Stimulated activated CD4-positive, alpha-beta T cell treated with anti-CD3 and anti-CD28 coated beads, Interleukin-4, amount 100 ng/mL, for 24 hours (primary cell): ENCODE measurements at regions not wholly inside any gene's neighbourhood (a gene's known extent, or its start where the extent isn't known, plus 50 kb on each side); places are given as distances from the start of the nearest gene placed in this dataset.
"Not testable (repeated sequence)": the region's sequence is repeated elsewhere in the genome, so short reads cannot be mapped to it uniquely, and the experiment has no call there.

Experiments
- DNase-seq: peaks from one replicate; pipeline ENCODE4 v3.0.0-alpha.2; 2020

DNA sequence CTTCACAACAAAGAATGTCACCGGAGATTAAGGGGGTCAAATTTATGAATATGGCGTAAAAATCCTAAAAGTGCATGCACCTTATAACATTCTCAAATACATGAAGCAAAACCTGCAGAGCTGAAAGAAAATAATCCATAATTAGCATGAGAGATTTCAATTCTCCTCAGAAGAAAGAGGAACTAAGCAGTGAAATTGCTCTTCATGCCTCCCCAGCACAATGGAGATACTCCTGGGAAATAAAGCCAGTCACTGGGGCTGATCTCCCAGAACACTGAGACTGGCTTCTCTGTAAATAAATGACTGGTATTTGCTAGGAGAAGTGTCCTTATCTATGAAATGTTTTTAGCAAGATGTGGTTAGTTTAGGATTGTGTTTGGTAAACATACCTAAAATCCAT is 68.1 kb downstream of the GOLGA6L6 start:
- DNase-seq = not testable (repeated sequence)

DNA sequence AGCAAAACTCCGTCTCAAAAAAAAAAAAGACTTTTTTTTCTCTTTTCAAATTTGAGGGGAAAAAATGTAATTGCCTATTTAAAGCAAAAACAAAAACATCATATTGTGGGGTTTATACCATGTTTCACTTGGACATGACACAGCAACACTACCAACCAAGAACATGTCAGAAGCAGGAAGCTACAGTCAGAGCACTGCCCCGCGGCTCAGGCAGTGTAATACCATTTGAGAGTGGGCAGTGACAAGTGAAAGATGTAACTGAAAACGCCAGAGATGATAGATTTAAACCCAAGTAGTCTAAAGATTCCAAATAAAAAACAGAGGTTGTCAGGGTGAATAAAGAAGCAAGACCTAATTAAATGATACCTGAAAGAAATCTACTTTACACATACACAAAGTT is 68.6 kb downstream of the GOLGA6L6 start:
- DNase-seq = not testable (repeated sequence)

DNA sequence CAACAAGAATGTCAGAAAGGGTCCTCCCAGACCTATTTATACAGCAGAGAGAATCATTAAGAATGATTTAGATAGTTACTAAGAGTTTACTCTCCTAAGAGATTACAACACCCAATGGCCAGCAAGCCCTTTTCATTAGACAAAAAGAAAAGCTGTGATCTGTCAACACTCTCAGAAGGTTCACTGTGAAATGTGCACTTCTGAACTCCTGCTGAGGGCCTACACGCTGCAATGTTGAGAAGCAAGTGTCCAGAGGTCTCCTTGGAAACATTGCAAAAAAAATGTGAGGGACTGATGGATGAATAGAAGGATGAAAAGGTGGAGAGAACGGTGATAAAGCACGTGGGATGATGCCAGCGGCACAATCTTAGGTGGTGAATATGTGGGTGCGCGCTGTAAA is 70.8 kb downstream of the GOLGA6L6 start:
- DNase-seq = not testable (repeated sequence)

DNA sequence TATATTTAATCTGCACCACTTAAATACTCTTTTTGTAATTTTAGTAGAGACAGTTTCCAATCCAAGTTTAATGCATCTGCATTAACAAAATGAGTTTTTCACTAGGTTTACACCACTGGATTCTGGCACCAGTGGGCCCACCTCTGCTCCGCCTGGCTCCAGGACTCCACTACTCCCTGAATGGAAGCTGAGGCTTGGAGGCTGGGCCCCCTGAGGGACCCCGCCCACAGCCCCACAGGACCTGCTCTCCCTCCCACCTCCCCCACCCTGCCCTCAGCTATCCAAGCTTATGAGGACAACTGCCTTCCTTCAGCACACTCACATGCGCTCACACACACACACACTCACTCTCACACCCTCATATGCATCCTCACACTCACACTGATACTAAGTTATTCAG is 100.5 kb downstream of the GOLGA6L6 start:
- not testable (repeated sequence) for DNase-seq

DNA sequence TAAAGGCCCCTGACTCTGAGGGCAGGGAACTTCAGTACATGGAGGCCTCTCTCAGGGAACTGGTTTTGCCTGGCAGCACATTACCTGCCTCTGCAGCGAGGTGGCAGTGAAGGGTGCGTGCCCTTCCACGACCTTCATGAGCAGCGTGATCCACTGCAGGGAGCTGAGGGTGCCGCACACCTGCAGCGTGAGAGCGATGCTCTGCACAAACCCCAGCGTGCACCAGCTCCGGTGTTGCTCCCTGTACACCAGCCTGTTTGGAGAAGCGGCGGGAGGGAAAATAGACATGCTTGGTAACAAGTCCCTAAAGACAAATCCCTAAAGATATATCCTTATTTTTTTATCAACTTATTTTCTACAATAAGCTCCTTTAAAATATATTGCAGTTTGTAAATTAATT is 101.2 kb downstream of the GOLGA6L6 start:
- DNase-seq = not testable (repeated sequence)

DNA sequence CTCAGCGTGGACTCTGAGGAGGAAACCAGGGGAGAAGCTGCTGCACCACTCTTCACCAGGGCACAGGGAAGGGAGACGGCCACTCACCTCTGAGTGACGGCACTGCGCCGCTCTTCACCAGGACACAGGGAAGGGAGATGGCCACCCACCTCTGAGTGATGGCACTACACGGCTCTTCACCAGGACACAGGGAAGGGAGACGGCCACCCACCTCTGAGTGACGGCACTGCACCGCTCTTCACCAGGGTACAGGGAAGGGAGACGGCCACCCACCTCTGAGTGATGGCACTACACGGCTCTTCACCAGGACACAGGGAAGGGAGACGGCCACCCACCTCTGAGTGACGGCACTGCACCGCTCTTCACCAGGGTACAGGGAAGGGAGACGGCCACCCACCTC is 102.5 kb downstream of the GOLGA6L6 start:
- not testable (repeated sequence) for DNase-seq

DNA sequence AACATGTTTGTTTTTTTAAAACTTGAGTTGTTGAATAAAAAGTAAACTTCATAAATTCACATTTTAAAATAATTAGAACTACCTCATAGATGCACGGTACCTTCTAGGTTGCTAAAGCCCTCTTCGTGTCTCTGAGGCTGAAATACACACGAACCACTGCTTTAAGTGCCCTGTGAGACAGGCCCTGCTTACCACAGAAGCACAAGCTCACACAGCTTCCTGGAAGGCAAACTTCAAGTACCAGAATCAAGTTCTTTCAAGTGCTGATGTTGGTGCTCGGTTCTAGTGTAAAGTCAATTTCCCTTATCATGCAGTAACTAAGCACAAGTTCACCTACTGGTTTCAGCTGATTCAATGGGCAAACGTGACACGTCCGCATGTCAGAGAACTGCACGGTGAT is 103.3 kb downstream of the GOLGA6L6 start:
- DNase-seq = not testable (repeated sequence)

DNA sequence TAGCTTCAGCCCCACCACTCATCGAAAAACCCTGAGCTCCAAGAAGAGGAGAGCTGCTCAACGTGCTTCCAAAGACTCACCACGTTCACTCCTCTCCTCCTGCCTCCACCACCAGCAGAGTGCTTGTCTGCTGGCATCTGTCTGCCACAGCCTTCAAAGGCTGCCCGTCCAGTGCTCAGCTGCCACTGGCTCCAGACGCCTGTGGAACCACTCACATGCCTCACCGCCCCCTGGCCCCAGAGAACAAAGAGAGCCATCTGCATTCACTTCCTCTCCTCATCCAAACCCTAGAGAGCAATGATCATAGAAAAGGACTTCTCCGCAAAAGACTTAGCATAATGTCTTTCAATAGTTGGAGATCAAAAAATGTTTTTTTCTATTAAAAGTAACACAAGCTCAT is 108.1 kb downstream of the GOLGA6L6 start:
- not testable (repeated sequence) for DNase-seq

DNA sequence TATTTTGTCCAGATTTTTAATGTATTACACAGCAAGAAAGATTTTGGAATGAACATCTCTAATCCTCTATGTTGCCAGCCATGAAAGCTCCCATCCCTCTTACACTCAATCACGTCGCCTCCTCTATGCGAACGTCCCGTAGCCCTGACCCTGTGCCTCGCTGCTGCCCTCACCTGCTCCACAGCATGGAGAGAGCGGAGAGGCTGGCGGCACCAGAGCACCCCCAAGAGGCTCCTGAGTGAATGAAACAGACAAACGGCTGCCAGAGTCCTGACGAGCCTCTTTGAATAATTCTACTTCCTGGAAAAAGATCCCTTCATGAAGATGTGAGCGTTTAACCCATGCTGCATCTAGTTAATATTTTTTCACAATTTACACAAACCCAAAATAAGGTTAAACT is 111.1 kb downstream of the GOLGA6L6 start:
- DNase-seq = not testable (repeated sequence)

DNA sequence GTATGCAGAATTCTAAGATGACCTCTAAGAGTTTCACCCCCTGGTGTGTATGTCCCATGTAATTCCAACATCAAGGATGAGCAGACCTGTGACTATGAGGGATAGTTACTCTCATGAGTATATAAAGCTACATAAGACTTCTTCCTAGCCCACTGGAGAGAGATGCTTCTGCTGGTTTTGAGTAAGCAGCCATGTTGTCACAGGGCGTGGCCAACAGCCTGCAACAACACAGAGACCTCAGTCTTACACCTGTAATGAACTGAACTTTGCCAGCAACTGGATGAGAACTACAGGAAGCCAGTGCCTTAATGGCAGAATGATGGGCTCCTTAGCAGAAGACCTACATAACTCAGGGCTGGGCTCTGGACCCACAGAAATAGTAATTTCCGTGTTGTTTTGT is 120.9 kb downstream of the GOLGA6L6 start:
- DNase-seq = not testable (repeated sequence)

DNA sequence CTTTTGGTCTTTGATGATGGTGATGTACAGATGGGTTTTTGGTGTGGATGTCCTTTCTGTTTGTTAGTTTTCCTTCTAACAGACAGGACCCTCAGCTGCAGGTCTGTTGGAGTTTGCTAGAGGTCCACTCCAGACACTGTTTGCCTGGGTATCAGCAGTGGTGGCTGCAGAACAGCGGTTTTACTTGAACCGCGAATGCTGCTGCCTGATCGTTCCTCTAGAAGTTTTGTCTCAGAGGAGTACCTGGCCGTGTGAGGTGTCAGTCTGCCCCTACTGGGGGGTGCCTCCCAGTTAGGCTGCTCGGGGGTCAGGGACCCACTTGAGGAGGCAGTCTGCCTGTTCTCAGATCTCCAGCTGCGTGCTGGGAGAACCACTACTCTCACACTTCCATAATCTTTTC is 125.0 kb downstream of the GOLGA6L6 start:
- DNase-seq = not testable (repeated sequence)

DNA sequence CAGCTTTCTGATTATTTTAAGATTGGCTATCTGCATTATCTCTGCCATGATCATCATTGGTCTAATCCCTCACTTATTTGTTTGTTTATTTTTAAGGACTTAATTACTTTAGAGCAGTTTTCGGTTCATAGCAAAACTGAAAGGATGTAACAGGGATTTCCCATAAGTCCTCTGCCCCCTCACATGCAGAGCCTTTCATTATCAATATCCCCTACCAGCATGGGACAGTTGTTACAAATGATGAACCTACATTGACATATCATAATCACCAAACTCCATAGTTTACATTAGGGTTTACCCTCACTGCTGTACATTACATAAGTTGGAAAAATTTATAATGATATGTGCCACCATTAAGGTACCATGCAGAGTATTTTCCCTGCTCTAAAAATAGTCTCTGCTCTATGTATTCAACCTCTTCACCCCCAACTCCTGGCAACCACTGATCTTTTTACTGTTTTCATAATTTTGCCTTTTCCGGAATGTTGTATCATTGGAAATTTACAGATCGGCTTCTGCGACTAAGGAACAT is 131.9 kb downstream of the GOLGA6L6 start:
- DNase-seq = not testable (repeated sequence)

DNA sequence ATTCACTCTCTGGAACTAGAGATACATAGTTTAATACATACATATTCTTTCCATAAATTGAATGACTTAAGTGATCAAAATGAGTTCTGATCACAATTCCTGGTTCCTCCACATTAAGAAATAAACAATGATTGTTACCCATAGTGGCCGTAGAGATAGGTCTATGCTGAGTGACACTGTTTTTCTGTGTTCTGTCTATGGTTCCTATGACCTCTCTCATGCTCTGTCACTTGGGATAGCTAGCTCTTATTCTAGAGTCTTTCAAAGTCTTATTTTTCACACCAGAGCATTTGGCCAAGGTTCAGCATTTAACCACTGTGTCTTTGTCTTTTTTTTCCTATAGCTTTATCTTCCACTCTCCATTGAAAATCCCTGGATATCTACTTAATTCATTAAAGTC is 132.4 kb downstream of the GOLGA6L6 start:
- no peak for DNase-seq

DNA sequence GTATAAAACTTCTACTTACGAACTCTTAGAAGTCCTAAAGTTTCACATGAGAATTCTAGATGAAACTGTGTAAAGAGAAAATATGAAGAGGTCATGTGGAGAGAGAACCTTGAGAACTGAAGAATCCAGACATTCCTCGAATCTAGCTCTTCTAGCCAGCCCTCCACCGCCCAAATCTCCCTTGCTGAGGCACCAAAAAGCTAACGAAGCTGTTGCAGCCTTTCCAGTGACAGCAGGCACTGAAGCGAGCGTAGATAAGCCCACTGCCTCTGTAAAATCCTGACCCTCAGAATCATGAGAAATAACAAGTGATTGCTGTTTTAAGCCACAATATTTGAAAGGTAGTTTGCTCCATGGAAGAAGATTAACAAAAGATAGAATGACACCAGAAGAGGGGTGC is 134.0 kb downstream of the GOLGA6L6 start:
- no peak for DNase-seq

DNA sequence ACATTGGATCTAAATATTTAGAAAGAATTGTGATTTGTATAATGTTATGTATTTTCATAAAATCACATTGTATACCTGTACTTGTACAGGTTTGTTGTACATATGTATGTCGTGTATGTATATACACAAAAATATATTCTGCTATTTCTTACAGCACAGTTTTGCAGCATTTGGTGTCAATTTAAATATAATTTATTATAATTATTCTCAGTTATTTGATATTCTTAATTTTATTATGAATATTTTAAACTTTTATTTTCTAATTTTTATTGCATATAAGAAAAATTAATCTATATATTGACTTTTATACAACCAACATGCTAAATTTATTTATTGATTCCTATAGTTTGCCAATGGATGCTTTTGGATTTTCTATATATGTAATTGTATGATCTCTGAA is 137.0 kb downstream of the GOLGA6L6 start:
- DNase-seq = not testable (repeated sequence)

DNA sequence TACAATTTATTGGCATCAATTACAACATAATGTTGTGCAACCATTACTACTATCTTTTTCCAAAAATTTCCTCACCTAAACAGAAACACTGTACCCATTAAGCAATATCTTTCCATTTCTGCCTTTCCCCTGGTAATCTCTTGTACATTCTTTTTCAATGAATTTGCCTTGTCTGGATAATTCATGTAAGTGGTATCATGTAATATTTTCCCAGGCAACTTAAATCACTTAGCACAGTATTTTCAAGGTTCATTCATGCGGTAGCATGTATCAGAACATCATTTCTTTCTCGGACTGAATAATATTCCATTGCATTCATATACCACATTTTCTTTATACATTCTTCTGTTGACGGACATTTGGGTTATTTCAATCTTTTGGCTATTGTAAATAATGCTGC is 139.0 kb downstream of the GOLGA6L6 start:
- DNase-seq = not testable (repeated sequence)

DNA sequence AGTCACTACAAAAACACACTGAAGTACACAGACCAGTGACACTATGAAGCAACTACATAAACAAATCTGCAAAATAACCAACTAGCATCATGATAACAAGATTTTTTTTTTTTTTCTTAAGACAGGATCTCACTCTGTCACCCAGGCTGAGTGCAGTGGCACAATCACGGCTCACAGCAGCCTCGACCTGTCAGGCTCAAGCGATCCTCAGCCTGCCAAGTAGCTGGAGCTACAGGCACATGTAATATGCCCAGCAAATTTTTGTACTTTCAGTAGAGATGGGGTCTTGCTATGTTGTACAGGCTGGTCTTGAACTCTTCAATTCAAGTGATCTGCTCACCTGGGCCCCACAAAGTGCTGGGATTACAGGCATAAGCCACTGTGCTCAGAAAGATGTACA is 140.5 kb downstream of the GOLGA6L6 start:
- not testable (repeated sequence) for DNase-seq

DNA sequence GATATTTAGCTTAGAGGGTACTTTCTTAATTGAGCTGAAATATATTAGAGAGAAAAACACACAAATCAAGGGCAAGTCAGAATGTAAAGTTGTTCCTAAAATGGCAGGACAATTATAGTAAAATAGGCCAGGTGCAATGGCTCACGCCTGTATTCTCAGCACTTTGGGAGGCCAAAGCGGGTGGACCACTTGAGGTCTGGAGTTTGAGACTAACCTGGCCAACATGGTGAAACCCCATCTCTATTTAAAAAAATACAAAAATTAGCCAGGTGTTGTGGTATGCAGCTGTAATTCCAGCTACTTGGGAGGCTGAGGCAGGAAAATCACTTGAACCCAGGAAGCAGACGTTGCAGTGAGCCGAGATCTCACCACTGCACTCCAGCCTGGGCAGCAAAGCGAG is 142.9 kb downstream of the GOLGA6L6 start:
- DNase-seq = not testable (repeated sequence)

DNA sequence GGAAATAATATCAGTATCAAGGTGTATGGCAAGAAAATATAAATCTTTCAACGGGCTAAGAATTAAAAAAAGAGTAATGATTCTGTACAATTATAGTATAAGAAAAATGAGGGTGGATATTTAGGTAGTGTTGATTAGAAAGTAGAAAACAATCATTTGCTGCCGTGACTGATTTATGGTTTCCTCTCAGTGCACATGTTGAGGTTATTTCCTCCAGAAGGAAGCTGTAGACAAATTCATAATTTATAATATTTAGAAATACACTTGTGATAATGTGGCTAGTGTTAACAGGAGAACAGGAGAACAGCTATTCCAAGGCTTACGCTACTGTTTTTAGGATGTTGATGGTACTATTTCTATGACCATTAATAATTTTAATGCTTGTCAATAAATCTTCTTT is 153.4 kb downstream of the GOLGA6L6 start:
- not testable (repeated sequence) for DNase-seq

DNA sequence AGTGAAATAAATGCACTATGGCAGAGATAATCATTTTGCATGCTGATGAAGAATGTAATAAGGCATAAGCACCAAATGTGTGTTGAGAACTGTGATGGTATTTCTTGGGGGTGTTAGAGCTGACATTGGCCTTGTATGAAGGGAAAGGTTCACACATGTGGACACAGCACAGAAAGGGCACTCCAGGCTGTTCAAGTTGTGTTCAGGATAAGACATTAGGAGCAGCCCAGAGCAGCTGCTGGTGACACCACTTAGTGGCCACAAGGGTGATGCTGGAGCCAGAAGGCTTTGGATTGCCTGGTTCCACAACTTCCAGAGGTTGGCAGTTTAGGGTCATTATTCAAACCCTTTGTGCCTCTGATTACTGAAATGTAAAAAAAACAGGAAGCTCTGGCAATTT is 155.4 kb downstream of the GOLGA6L6 start:
- no peak for DNase-seq

DNA sequence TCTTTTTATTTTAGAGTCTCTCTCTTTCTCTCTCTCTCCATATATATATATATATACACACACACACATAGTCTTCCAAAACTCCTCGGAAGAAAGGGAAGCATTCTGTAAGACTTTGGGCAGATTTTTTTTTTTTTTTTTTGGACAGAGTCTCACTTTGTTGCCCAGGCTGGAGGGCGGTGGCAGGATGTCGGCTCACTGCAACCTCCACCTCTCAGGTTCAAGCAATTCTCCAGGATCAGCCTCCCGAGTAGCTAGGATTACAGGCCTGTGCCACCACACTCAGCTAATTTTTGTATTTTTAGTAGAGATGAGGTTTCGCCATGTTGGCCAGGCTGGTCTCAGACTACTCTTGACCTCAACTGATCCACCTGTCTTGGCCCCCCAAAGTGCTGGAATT is 161.4 kb downstream of the GOLGA6L6 start:
- not testable (repeated sequence) for DNase-seq

DNA sequence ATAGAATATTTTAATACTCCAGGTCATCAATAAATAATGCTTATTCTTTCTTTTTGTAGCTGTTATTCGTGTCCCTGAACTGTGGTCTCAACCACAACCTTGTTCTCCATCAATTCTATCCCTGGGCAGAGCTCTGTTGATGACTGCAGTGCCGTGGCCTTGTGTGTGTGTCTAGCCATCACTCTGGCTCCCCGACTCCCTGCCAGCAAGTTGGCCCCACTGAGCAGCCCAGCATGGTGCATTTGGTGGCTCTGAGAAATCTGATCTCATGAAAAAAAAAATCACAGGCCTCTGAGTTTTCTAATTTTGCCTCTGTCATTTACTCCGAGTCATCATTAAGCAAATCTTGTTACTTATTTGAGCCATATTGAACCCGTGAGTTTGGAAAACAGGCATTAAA is 164.7 kb downstream of the GOLGA6L6 start:
- no peak for DNase-seq

DNA sequence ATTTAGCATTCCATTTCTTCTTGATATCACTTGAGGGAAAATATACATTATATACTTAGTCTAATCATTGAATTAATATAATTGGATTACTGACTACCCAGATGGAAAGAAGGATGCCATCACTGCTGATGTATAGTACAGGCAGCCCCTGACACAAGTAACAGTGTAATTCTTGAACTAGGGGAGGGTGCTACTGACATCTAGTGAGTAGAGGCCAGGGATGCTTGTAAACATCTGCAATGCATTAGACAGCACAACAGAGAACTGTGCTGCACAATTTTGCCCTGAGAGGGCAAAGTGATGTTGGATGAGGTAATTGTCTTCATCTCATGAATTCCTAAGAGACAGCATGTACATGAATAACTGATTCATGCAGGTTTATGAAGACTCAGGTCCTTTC is 169.2 kb downstream of the GOLGA6L6 start:
- not testable (repeated sequence) for DNase-seq

DNA sequence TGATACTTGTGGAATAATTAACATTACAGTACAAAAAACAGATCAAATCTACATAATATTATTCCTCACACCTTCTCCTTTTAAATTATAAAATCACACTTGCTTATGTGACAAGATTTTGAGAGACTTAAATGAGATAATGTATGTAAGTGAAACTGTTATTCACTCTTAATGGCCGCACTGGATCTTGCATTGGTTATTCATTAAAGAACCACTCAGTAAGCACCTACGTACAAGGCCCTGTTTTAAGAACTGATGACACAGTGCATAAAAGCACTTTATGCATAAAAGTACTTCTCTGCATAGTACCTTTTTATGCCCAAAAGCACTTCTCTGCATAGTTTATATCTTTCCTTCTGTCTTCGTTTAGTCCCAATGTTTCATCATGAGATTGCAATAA is 172.1 kb downstream of the GOLGA6L6 start:
- DNase-seq = no peak

DNA sequence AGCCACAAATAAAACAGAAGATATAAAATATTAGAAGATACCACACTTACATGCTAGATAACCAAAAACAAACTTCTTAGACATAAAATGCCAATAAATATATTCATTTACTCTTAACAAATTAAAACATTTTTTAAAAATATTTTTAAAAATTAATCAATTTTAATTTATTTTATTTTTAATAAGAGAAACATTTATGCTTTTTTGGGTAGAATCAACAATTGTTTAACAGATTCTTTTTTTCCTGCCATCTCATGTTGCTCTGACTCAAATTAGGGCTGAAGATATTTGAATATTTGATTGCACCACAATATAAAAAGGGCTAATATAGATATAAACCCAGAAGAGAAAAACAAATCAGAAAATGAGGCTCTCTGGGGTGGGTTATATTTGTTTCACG is 172.6 kb downstream of the GOLGA6L6 start:
- DNase-seq = no peak

DNA sequence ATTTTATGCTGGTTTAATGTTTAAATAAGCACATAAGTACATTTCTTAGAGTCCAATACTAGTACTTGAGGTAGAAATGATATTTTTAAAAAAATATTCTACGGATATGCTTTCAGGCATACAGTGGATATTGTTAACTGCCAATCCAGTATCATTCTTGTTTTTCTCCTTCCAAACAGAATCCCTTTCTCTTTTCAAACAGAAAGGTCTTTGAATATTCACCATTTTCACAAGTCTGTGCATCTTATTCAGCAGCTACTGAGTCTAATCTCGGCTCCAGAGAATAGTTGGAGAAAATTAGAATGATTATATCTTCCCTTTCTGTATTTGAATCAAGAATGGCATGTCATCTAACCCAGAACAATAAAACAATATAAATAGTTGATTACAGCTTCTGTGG is 174.5 kb downstream of the GOLGA6L6 start:
- DNase-seq = no peak
